Peyer's patch (tissue), 4 donors: ENCODE measurements at regions not wholly inside any gene's neighbourhood (a gene's known extent, or its start where the extent isn't known, plus 50 kb on each side); places are given as distances from the start of the nearest gene placed in this dataset.

ENCODE experiments used
- DNase-seq, 3 donors: peaks; one replicate each; pipeline ENCODE4 v3.0.0-alpha.2; 2017 to 2019
- H3K27ac ChIP-seq, 4 donors: fragments of 200-600 bp; sonication (generic); one replicate each; pipeline ENCODE4 v1.5.1; 2016 to 2019
- H3K27me3 ChIP-seq, 2 donors: fragments of 200-600 bp; sonication (generic); one replicate each; pipeline ENCODE4 v1.5.1; 2019
- H3K36me3 ChIP-seq, 3 donors: fragments of 200-600 bp; sonication (generic); one replicate each; pipeline ENCODE4 v1.5.1; 2016 to 2019
- H3K4me1 ChIP-seq, 4 donors: fragments of 200-600 bp; sonication (generic); one replicate each; pipeline ENCODE4 v1.5.1; 2016 to 2019
- H3K4me3 ChIP-seq, 4 donors: fragments of 200-600 bp; sonication (generic); 1 replicate in 3 of 4; 2 replicates in 1 of 4; pipeline ENCODE4 v1.5.1; 2016 to 2019; ENCODE audit warnings: mild to moderate bottlenecking in 1 of 4
- H3K9me3 ChIP-seq, 4 donors: fragments of 200-600 bp; sonication (generic); one replicate each; pipeline ENCODE4 v1.5.1; 2016 to 2019; ENCODE audit warnings: mild to moderate bottlenecking in 1 of 4
- CTCF ChIP-seq, 6 experiments: fragments of 450-650 bp in 4 of 6; fragments of 200-600 bp in 2 of 6; sonication (generic) in 1 of 6; IDR thresholded peaks; one replicate each; pipeline ENCODE4 v1.5.1; 2017 to 2019; ENCODE audit warnings: antibody characterized with exemption in 6 of 6, mild to moderate bottlenecking in 3 of 6, moderate library complexity in 1 of 6
- POLR2A ChIP-seq, 2 donors: fragments of 450-650 bp; IDR thresholded peaks; one replicate each; pipeline ENCODE4 v1.5.1; 2017; ENCODE audit warnings: antibody characterized with exemption in 2 of 2, mild to moderate bottlenecking in 2 of 2, moderate library complexity in 2 of 2

- Histone ChIP-seq H3K27me3 (no peaks in the 10 kb centered on the region), H3K9me3 (no peaks in the 10 kb centered on the region), H3K4me1 (peaks cover 0 to 5% (median 0%) of the 10 kb centered on the region in 4 donors), H3K27ac (no peak overlapping the region), H3K36me3 (no peaks in the 10 kb centered on the region), H3K4me3 (no peak overlapping the region)
- DNase-seq: no peak
- no peak for TF ChIP-seq POLR2A (IDR thresholded peaks at IDR 0.05)
- no peak for TF ChIP-seq CTCF (IDR thresholded peaks at IDR 0.05)
These were observed 127.2 kb upstream of the PRNP start for GRCh38 chr20:4559106-4559505.

GRCh38 chr20:4556781-4557180, 129.5 kb upstream of the PRNP start:
- no peak for DNase-seq
- peaks cover 0 to 5% (median 0%) of the 10 kb centered on the region in 4 donors for H3K4me1 ChIP-seq
- H3K9me3 ChIP-seq: no peaks in the 10 kb centered on the region
- no peaks in the 10 kb centered on the region for H3K27me3 ChIP-seq
- H3K4me3 ChIP-seq: no peak overlapping the region
- H3K36me3 ChIP-seq: no peaks in the 10 kb centered on the region
- TF ChIP-seq POLR2A (IDR thresholded peaks at IDR 0.05): no peak
- TF ChIP-seq CTCF (IDR thresholded peaks at IDR 0.05): no peak
- H3K27ac ChIP-seq: no peak overlapping the region

GRCh38 chr20:4555188-4555890, 130.9 kb upstream of the PRNP start:
- Histone ChIP-seq H3K4me1 (peaks cover 0 to 5% (median 0%) of the 10 kb centered on the region in 4 donors), H3K36me3 (no peaks in the 10 kb centered on the region), H3K27ac (no peak overlapping the region), H3K4me3 (no peak overlapping the region), H3K9me3 (no peaks in the 10 kb centered on the region), H3K27me3 (no peaks in the 10 kb centered on the region)
- no peak for TF ChIP-seq POLR2A (IDR thresholded peaks at IDR 0.05)
- no peak for TF ChIP-seq CTCF (IDR thresholded peaks at IDR 0.05)
- no peak for DNase-seq

GRCh38 chr20:4554346-4554745, 131.9 kb upstream of the PRNP start:
- Histone ChIP-seq H3K4me3 (no peak overlapping the region), H3K36me3 (no peaks in the 10 kb centered on the region), H3K27ac (no peak overlapping the region), H3K27me3 (no peaks in the 10 kb centered on the region), H3K4me1 (peaks cover 0 to 5% (median 0%) of the 10 kb centered on the region in 4 donors), H3K9me3 (no peaks in the 10 kb centered on the region)
- TF ChIP-seq CTCF (IDR thresholded peaks at IDR 0.05) (no peak), POLR2A (IDR thresholded peaks at IDR 0.05) (no peak)
- no peak for DNase-seq

- no peak overlapping the region for H3K4me3 ChIP-seq
- H3K27ac ChIP-seq: no peak overlapping the region
- no peak for DNase-seq
- H3K4me1 ChIP-seq: peaks cover 0 to 5% (median 0%) of the 10 kb centered on the region in 4 donors
- TF ChIP-seq POLR2A (IDR thresholded peaks at IDR 0.05): no peak
- no peak for TF ChIP-seq CTCF (IDR thresholded peaks at IDR 0.05)
- H3K27me3 ChIP-seq: no peaks in the 10 kb centered on the region
- no peaks in the 10 kb centered on the region for H3K9me3 ChIP-seq
- H3K36me3 ChIP-seq: no peaks in the 10 kb centered on the region
These were observed 134.1 kb upstream of the PRNP start for GRCh38 chr20:4552075-4552640.
